ENCODE measurements at regions not wholly inside any gene's neighbourhood (a gene's known extent, or its start where the extent isn't known, plus 50 kb on each side); places are given as distances from the start of the nearest gene placed in this dataset.

- H3K27me3 ChIP-seq (replicated peaks in 1 of 4; ENCODE audit: control insufficient read depth in 3 of 4, extremely low read depth in 1 of 4, insufficient read depth in 3 of 4, low read length in 3 of 4), result no peaks in the 10 kb centered on the region
- H3K18ac ChIP-seq (ENCODE audit: extremely low read depth, low read length), result no peak overlapping the region
- H4K8ac ChIP-seq (ENCODE audit: extremely low read depth, insufficient read depth, low read length), result no peak overlapping the region
- H3K79me1 ChIP-seq (ENCODE audit: low read depth, low read length), result no peaks in the 10 kb centered on the region
- no peak overlapping the region for H2BK15ac ChIP-seq (ENCODE audit: low read length)
- H3K56ac ChIP-seq (replicated peaks; ENCODE audit: insufficient read length, low read depth, low read length), result no peak overlapping the region
- H4K91ac ChIP-seq (replicated peaks; ENCODE audit: insufficient read length, low read length), result no peak overlapping the region
- no peaks in the 10 kb centered on the region for H3K9me3 ChIP-seq (ENCODE audit: insufficient read depth in 2 of 2, low read depth in 1 of 2, low read length in 1 of 2)
- H3K23ac ChIP-seq (ENCODE audit: insufficient read length), result no peak overlapping the region
- H2BK12ac ChIP-seq (ENCODE audit: low read depth, low read length), result no peak overlapping the region
- H3K27ac ChIP-seq (ENCODE audit: low read depth, low read length), result no peak overlapping the region
- no peak overlapping the region for H4K5ac ChIP-seq (ENCODE audit: insufficient read length, low read depth, low read length)
- DNase-seq (ENCODE audit: low read depth in 1 of 2, low spot score in 2 of 2) (no peak), FAIRE-seq (no peak)
- no peak overlapping the region for H2BK120ac ChIP-seq (replicated peaks; ENCODE audit: low read depth, low read length)
- no peak overlapping the region for H2BK5ac ChIP-seq (ENCODE audit: low read depth, low read length)
- 0 out of 2 replicates have a peak overlapping the region, but pooled peaks have one; percentile 21 for H2AFZ ChIP-seq (ENCODE audit: low read length)
- H3K23me2 ChIP-seq (ENCODE audit: low read depth, low read length), result no peaks in the 10 kb centered on the region
- H3K4me3 ChIP-seq (ENCODE audit: extremely low read depth in 1 of 4, insufficient read depth in 2 of 4, low read depth in 3 of 4, low read length in 4 of 4), result no peak overlapping the region
- ChIA-PET POLR2A (ENCODE audit: partially characterized antibody) (no interaction called here), CTCF (ENCODE audit: partially characterized antibody) (no interaction called here)
- H3K4ac ChIP-seq (replicated peaks; ENCODE audit: insufficient read length, low read depth, low read length), result no peak overlapping the region
- no peak overlapping the region for H3K4me2 ChIP-seq (ENCODE audit: insufficient read depth in 1 of 2, low read depth in 2 of 2, low read length in 2 of 2)
- H3K79me2 ChIP-seq (ENCODE audit: control insufficient read depth in 1 of 2, insufficient read depth in 2 of 2, low read length in 2 of 2), result no peaks in the 10 kb centered on the region
- WGBS, 2 experiments (ENCODE audit: extremely low coverage in 1 of 2, insufficient coverage in 1 of 2, insufficient read length in 1 of 2, insufficient replicate concordance in 2 of 2, low coverage in 1 of 2, low lambda C conversion rate in 2 of 2, missing lambda C conversion rate in 1 of 2), result 79% methylated on average over 5 of the region's 5 CpGs; no CpG with 5 or more reads in 1 of the 2 experiments
- peaks cover 0 to 5% (median 0%) of the 10 kb centered on the region in 4 experiments; a peak in 1 of 7 replicates for H3K4me1 ChIP-seq (replicated peaks in 1 of 4; ENCODE audit: control insufficient read depth in 3 of 4, insufficient read depth in 4 of 4, low read length in 3 of 4)
- no peak overlapping the region for H2BK20ac ChIP-seq (ENCODE audit: low read length)
- H3K36me3 ChIP-seq (ENCODE audit: control insufficient read depth in 2 of 4, insufficient read depth in 4 of 4, low read length in 3 of 4), result no peaks in the 10 kb centered on the region
- no peak overlapping the region for H3K14ac ChIP-seq (ENCODE audit: insufficient read length)
- no peak overlapping the region for H3K9ac ChIP-seq (replicated peaks in 1 of 4; ENCODE audit: extremely low read depth in 1 of 4, low read depth in 3 of 4, low read length in 3 of 4)
- H4K20me1 ChIP-seq (replicated peaks in 1 of 2; ENCODE audit: control insufficient read depth in 1 of 2, insufficient read depth in 2 of 2, low read length in 2 of 2), result no peaks in the 10 kb centered on the region
- H2AK5ac ChIP-seq (ENCODE audit: low read depth, low read length), result no peak overlapping the region
- TF ChIP-seq ZNF274 (IDR thresholded peaks at IDR 0.05; ENCODE audit: borderline replicate concordance, extremely low read depth, low read length), result no peak
- TF ChIP-seq SAP30 (IDR thresholded peaks at IDR 0.05; ENCODE audit: insufficient read depth, insufficient replicate concordance, low read length), result no peak
- no peak for TF ChIP-seq CEBPB (IDR thresholded peaks at IDR 0.05; ENCODE audit: low read depth, low read length)
- TF ChIP-seq ATF2 (IDR thresholded peaks at IDR 0.05; ENCODE audit: low read length), result no peak
- TF ChIP-seq CREB1 (IDR thresholded peaks at IDR 0.05), result no peak
- no peak for TF ChIP-seq HDAC2 (IDR thresholded peaks at IDR 0.05; ENCODE audit: borderline replicate concordance in 1 of 2, low read depth in 2 of 2, low read length in 2 of 2)
- TF ChIP-seq CHD1 (IDR thresholded peaks at IDR 0.05; ENCODE audit: low read depth, low read length), result no peak
- no peak for TF ChIP-seq GABPA (IDR thresholded peaks at IDR 0.05; ENCODE audit: borderline replicate concordance, insufficient read depth, low read length)
- TF ChIP-seq CBX5 (IDR thresholded peaks at IDR 0.05; ENCODE audit: low read depth, low read length), result no peak
- TF ChIP-seq POLR2AphosphoS5 (IDR thresholded peaks at IDR 0.05; ENCODE audit: low read depth, low read length), result no peak
- TF ChIP-seq, protein P1, sequence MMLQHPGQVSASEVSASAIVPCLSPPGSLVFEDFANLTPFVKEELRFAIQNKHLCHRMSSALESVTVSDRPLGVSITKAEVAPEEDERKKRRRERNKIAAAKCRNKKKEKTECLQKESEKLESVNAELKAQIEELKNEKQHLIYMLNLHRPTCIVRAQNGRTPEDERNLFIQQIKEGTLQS (IDR thresholded peaks at IDR 0.05; ENCODE audit: insufficient read depth, low read depth, low read length), result no peak
- no peak for TF ChIP-seq POLR2A (IDR thresholded peaks at IDR 0.05; ENCODE audit: control extremely low read depth in 1 of 2, low read depth in 2 of 2, low read length in 2 of 2)
These were observed 522.2 kb downstream of the CSNK1G3 start for GRCh38 chr5:124034083-124034700.

All from H1 (cell line).